Stimulated activated CD4-positive, alpha-beta T cell treated with anti-CD3 and anti-CD28 coated beads, Interleukin-1b, Interleukin-23, amount 100 ng/mL, for 48 hours (primary cell): ENCODE measurements at regions not wholly inside any gene's neighbourhood (a gene's known extent, or its start where the extent isn't known, plus 50 kb on each side); places are given as distances from the start of the nearest gene placed in this dataset.
"Not testable (repeated sequence)": the region's sequence is repeated elsewhere in the genome, so short reads cannot be mapped to it uniquely, and the experiment has no call there.

ENCODE experiments used
- DNase-seq: peaks from one replicate; pipeline ENCODE4 v3.0.0-alpha.2; 2020

GRCh38 chr3:163605915-163606314 lies 1472.4 kb downstream of the SI start:
- no peak for DNase-seq

GRCh38 chr3:163601426-163601825 lies 1476.9 kb downstream of the SI start:
- DNase-seq: no peak

GRCh38 chr3:163587342-163587741 lies 1491.0 kb downstream of the SI start:
- no peak for DNase-seq

- DNase-seq: no peak
These were observed 1495.3 kb downstream of the SI start for GRCh38 chr3:163582967-163583366.

GRCh38 chr3:163577271-163577670 lies 1501.0 kb downstream of the SI start:
- DNase-seq: no peak

- no peak for DNase-seq
These were observed 1502.0 kb downstream of the SI start for GRCh38 chr3:163576314-163576713.

GRCh38 chr3:163573324-163573723 lies 1505.0 kb downstream of the SI start:
- DNase-seq: no peak

- DNase-seq: no peak
These were observed 1505.4 kb downstream of the SI start for GRCh38 chr3:163572856-163573255.

- no peak for DNase-seq
These were observed 1514.8 kb downstream of the SI start for GRCh38 chr3:163563485-163563884.

GRCh38 chr3:163562625-163563024 lies 1515.7 kb downstream of the SI start:
- no peak for DNase-seq

GRCh38 chr3:163561151-163561550 lies 1517.1 kb downstream of the SI start:
- DNase-seq: no peak

- no peak for DNase-seq
These were observed 1517.8 kb downstream of the SI start for GRCh38 chr3:163560459-163560858.

GRCh38 chr3:163556813-163557523 lies 1521.3 kb downstream of the SI start:
- DNase-seq: no peak

- DNase-seq: no peak
These were observed 1522.4 kb downstream of the SI start for GRCh38 chr3:163555918-163556317.

GRCh38 chr3:163552659-163552966 lies 1525.7 kb downstream of the SI start:
- DNase-seq: no peak

GRCh38 chr3:163551915-163552658 lies 1526.2 kb downstream of the SI start:
- not testable (repeated sequence) for DNase-seq

GRCh38 chr3:163548015-163548414 lies 1530.3 kb downstream of the SI start:
- no peak for DNase-seq

GRCh38 chr3:163547014-163547685 lies 1531.1 kb downstream of the SI start:
- DNase-seq: no peak

- no peak for DNase-seq
These were observed 1534.6 kb downstream of the SI start for GRCh38 chr3:163543662-163544061.

GRCh38 chr3:163541629-163542028 lies 1536.7 kb downstream of the SI start:
- no peak for DNase-seq

GRCh38 chr3:163538387-163538786 lies 1539.9 kb downstream of the SI start:
- no peak for DNase-seq

GRCh38 chr3:163533381-163533780 lies 1544.9 kb downstream of the SI start:
- no peak for DNase-seq

- no peak for DNase-seq
These were observed 1554.9 kb downstream of the SI start for GRCh38 chr3:163523375-163523774.

- DNase-seq: no peak
These were observed 1557.0 kb downstream of the SI start for GRCh38 chr3:163521261-163521660.
